ENCODE measurements at regions not wholly inside any gene's neighbourhood (a gene's known extent, or its start where the extent isn't known, plus 50 kb on each side); places are given as distances from the start of the nearest gene placed in this dataset.
"Not testable (repeated sequence)": the region's sequence is repeated elsewhere in the genome, so short reads cannot be mapped to it uniquely, and the experiment has no call there.

GRCh38 chr11:34727228-34727737, 106.4 kb downstream of the EHF start:
- Histone ChIP-seq H3K27me3 (ENCODE audit: control insufficient read depth, insufficient read depth, low read length) (no peaks in the 10 kb centered on the region), H3K36me3 (ENCODE audit: control insufficient read depth, insufficient read depth, low read length) (no peaks in the 10 kb centered on the region), H3K4me3 (ENCODE audit: low read depth, low read length) (no peak overlapping the region)
- TF ChIP-seq CTCF (IDR thresholded peaks at IDR 0.05; ENCODE audit: insufficient read depth, low read length, severe bottlenecking): no peak
- DNase-seq (ENCODE audit: low read depth) (no peak), FAIRE-seq (peak; percentile 62)

- no peak for TF ChIP-seq CTCF (IDR thresholded peaks at IDR 0.05; ENCODE audit: insufficient read depth, low read length, severe bottlenecking)
- no peak for FAIRE-seq
- H3K27me3 ChIP-seq (ENCODE audit: control insufficient read depth, insufficient read depth, low read length): no peaks in the 10 kb centered on the region
- no peak overlapping the region for H3K4me3 ChIP-seq (ENCODE audit: low read depth, low read length)
- no peaks in the 10 kb centered on the region for H3K36me3 ChIP-seq (ENCODE audit: control insufficient read depth, insufficient read depth, low read length)
- DNase-seq (ENCODE audit: low read depth): no peak
Measured at GRCh38 chr11:34724973-34725372, 104.1 kb downstream of the EHF start.

- Histone ChIP-seq H3K4me3 (ENCODE audit: low read depth, low read length) (no peak overlapping the region), H3K27me3 (ENCODE audit: control insufficient read depth, insufficient read depth, low read length) (no peaks in the 10 kb centered on the region), H3K36me3 (ENCODE audit: control insufficient read depth, insufficient read depth, low read length) (no peaks in the 10 kb centered on the region)
- FAIRE-seq: no peak
- TF ChIP-seq CTCF (IDR thresholded peaks at IDR 0.05; ENCODE audit: insufficient read depth, low read length, severe bottlenecking): no peak
- no peak for DNase-seq (ENCODE audit: low read depth)
Measured at GRCh38 chr11:34721646-34722045, 100.8 kb downstream of the EHF start.

- FAIRE-seq (no peak), DNase-seq (ENCODE audit: low read depth) (no peak)
- no peaks in the 10 kb centered on the region for H3K27me3 ChIP-seq (ENCODE audit: control insufficient read depth, insufficient read depth, low read length)
- no peaks in the 10 kb centered on the region for H3K36me3 ChIP-seq (ENCODE audit: control insufficient read depth, insufficient read depth, low read length)
- no peak overlapping the region for H3K4me3 ChIP-seq (ENCODE audit: low read depth, low read length)
- no peak for TF ChIP-seq CTCF (IDR thresholded peaks at IDR 0.05; ENCODE audit: insufficient read depth, low read length, severe bottlenecking)
Measured at GRCh38 chr11:34719303-34719848, 98.5 kb downstream of the EHF start.

GRCh38 chr11:34713631-34714030, 92.7 kb downstream of the EHF start:
- FAIRE-seq; H3K36me3 ChIP-seq (ENCODE audit: control insufficient read depth, insufficient read depth, low read length); H3K4me3 ChIP-seq (ENCODE audit: low read depth, low read length); DNase-seq (ENCODE audit: low read depth); H3K27me3 ChIP-seq (ENCODE audit: control insufficient read depth, insufficient read depth, low read length): not testable (repeated sequence)

Data from bronchial epithelial cell (primary cell).